IMR-90 (cell line): ENCODE measurements at regions not wholly inside any gene's neighbourhood (a gene's known extent, or its start where the extent isn't known, plus 50 kb on each side); places are given as distances from the start of the nearest gene placed in this dataset.

Experiments
- ATAC-seq: fragments of 200-7000 bp; cut with Tn5 transposase; 2 replicates; pipeline ENCODE4 v1.9.1; 2020; ENCODE audit warnings: low read depth, mild to moderate bottlenecking, moderate library complexity
- BruUV-seq: library from RNA; stranded (reverse); fragments of 400-500 nt; replicated peaks from 2 replicates; lab custom pipeline; 2021; lab: Mats Ljungman, UMichigan
- CTCF ChIA-PET: fragments of 300-600 bp; formaldehyde crosslinking; extraction: SDS; loops from one replicate; lab custom pipeline; 2021; ENCODE audit warnings: antibody characterized with exemption; lab: Yijun Ruan, JAX
- POLR2A ChIA-PET: fragments of 300-600 bp; sonication (Branson Sonifier 250); formaldehyde crosslinking; loops from one replicate; lab custom pipeline; 2022; ENCODE audit warnings: antibody characterized with exemption; ENCODE audit not compliant: unreplicated experiment; lab: Charles Lee
- DNase-seq: peaks from one replicate; pipeline ENCODE4 v3.0.0; 2013
- H2AFZ ChIP-seq: replicated peaks from 2 replicates; pipeline ENCODE3; 2013; ENCODE audit warnings: low read length, mild to moderate bottlenecking; ENCODE audit not compliant: poor library complexity
- H2AK5ac ChIP-seq: 2 replicates; pipeline ENCODE4 v1.6.1; 2013; ENCODE audit warnings: low read depth, low read length, inconsistent platforms
- H2AK9ac ChIP-seq: replicated peaks from 2 replicates; pipeline ENCODE3; 2013; ENCODE audit warnings: mild to moderate bottlenecking, low read depth, low read length, moderate library complexity; ENCODE audit not compliant: poor library complexity
- H2BK120ac ChIP-seq: 2 replicates; pipeline ENCODE4 v1.6.1; 2013; ENCODE audit warnings: low read depth, low read length, inconsistent platforms
- H2BK15ac ChIP-seq: 3 replicates; pipeline ENCODE4 v1.6.1; 2013; ENCODE audit warnings: low read depth, low read length, inconsistent platforms
- H2BK20ac ChIP-seq: 2 replicates; pipeline ENCODE4 v1.6.1; 2013; ENCODE audit warnings: low read depth, mild to moderate bottlenecking, inconsistent platforms, low read length, moderate library complexity
- H2BK5ac ChIP-seq: 2 replicates; pipeline ENCODE4 v1.6.1; 2013; ENCODE audit warnings: mild to moderate bottlenecking, low read depth, low read length, inconsistent platforms; ENCODE audit not compliant: poor library complexity, severe bottlenecking
- H3K14ac ChIP-seq: replicated peaks from 2 replicates; pipeline ENCODE4 v1.6.1; 2013; ENCODE audit warnings: low read depth, low read length, inconsistent platforms
- H3K18ac ChIP-seq: 2 replicates; pipeline ENCODE4 v1.6.1; 2013; ENCODE audit warnings: low read depth, low read length, control low read depth
- H3K23ac ChIP-seq: 2 replicates; pipeline ENCODE4 v1.6.1; 2013; ENCODE audit warnings: low read depth, low read length, inconsistent platforms
- H3K27ac ChIP-seq: 2 replicates; pipeline ENCODE4 v1.5.1; 2013; ENCODE audit warnings: mild to moderate bottlenecking, control low read depth, low read length; ENCODE audit not compliant: insufficient read depth
- H3K27me3 ChIP-seq: 2 replicates; pipeline ENCODE4 v1.6.1; 2013; ENCODE audit warnings: low read length; ENCODE audit not compliant: control insufficient read depth, insufficient read depth
- H3K36me3 ChIP-seq: 2 replicates; pipeline ENCODE4 v1.6.1; 2013; ENCODE audit warnings: low read length, mixed read lengths; ENCODE audit not compliant: control insufficient read depth, insufficient read depth
- H3K4ac ChIP-seq: 2 replicates; pipeline ENCODE4 v1.6.1; 2013; ENCODE audit warnings: low read depth, low read length, inconsistent platforms
- H3K4me1 ChIP-seq: 2 replicates; pipeline ENCODE4 v1.6.1; 2013; ENCODE audit warnings: low read length, mixed read lengths; ENCODE audit not compliant: control insufficient read depth, insufficient read depth
- H3K4me2 ChIP-seq: 2 replicates; pipeline ENCODE4 v1.6.1; 2013; ENCODE audit warnings: low read depth, mild to moderate bottlenecking, control low read depth, low read length, moderate library complexity
- H3K4me3 ChIP-seq: 2 replicates; pipeline ENCODE4 v1.5.1; 2013; ENCODE audit warnings: low read depth, mild to moderate bottlenecking, control low read depth, low read length, moderate library complexity; ENCODE audit not compliant: insufficient read depth
- H3K56ac ChIP-seq: 2 replicates; pipeline ENCODE4 v1.6.1; 2013; ENCODE audit warnings: low read length, inconsistent platforms; ENCODE audit not compliant: insufficient read depth; ENCODE audit errors: extremely low read depth
- H3K79me1 ChIP-seq, 2 experiments: 2 replicates each; pipeline ENCODE4 v1.6.1; 2013; ENCODE audit warnings: low read length in 2 of 2, inconsistent platforms in 1 of 2, low read depth in 1 of 2
- H3K9ac ChIP-seq: 2 replicates; pipeline ENCODE4 v1.6.1; 2013; ENCODE audit warnings: low read depth, low read length, control low read depth
- H3K9me1 ChIP-seq: 2 replicates; pipeline ENCODE4 v1.6.1; 2013; ENCODE audit warnings: low read length, inconsistent platforms; ENCODE audit not compliant: insufficient read depth
- H3K9me3 ChIP-seq: 2 replicates; pipeline ENCODE4 v1.6.1; 2013; ENCODE audit warnings: low read length; ENCODE audit not compliant: control insufficient read depth, insufficient read depth
- H4K20me1 ChIP-seq: 2 replicates; pipeline ENCODE4 v1.6.1; 2013; ENCODE audit warnings: low read length, inconsistent platforms; ENCODE audit not compliant: insufficient read depth
- H4K5ac ChIP-seq: 2 replicates; pipeline ENCODE4 v1.6.1; 2013; ENCODE audit warnings: mild to moderate bottlenecking, low read depth, low read length, control low read depth
- H4K8ac ChIP-seq, 2 experiments: 2 replicates each; pipeline ENCODE4 v1.6.1; 2013; ENCODE audit warnings: low read depth in 2 of 2, low read length in 2 of 2, control low read depth in 1 of 2, inconsistent platforms in 1 of 2
- H4K91ac ChIP-seq: 2 replicates; pipeline ENCODE4 v1.6.1; 2013; ENCODE audit warnings: low read depth, low read length, inconsistent platforms; ENCODE audit not compliant: insufficient read depth
- CHD1 ChIP-seq: IDR thresholded peaks from 2 replicates; pipeline ENCODE4 v1.6.1; 2012; ENCODE audit warnings: low read depth, low read length, improper control_type of control experiment
- WGBS, 2 experiments: methylation state at CpG; one replicate each; pipeline versions ENCODE4 v1.1.5 to v1.1.7; 2013; ENCODE audit warnings: missing lambda C conversion rate in 2 of 2; ENCODE audit not compliant: insufficient read length in 1 of 2; ENCODE audit errors: extremely low coverage in 2 of 2; 5-methylcytosine and 5-hydroxymethylcytosine counted together
- dilution Hi-C: fragments of 300-500 bp; cut with HindIII; formaldehyde crosslinking; loops from one replicate; pipeline ENCODE4 v1.14.3; 2018; ENCODE audit warnings: low sequenced_read_pairs; ENCODE audit not compliant: unreplicated experiment
- in situ Hi-C: fragments of 300-500 bp; cut with MboI; formaldehyde crosslinking; loops from 3 replicates; pipeline ENCODE4 v1.14.3; 2019; ENCODE audit warnings: low sequenced_read_pairs, inconsistent platforms, mixed read lengths
- intact Hi-C: fragments of 100-400 bp; cut with micrococcal nuclease; formaldehyde crosslinking; loops from 2 replicates; pipeline ENCODE4 v1.10.0; 2022

- DNase-seq (no peak), ATAC-seq (no peak)
- no peak overlapping the region for H3K23ac ChIP-seq
- no CpG with 5 or more reads among the region's 9 CpGs for WGBS, 2 experiments
- H3K27ac ChIP-seq = no peak overlapping the region
- peaks cover 76% of the 10 kb centered on the region for H3K27me3 ChIP-seq
- no peak overlapping the region for H2BK120ac ChIP-seq
- H2AK9ac ChIP-seq = no peak overlapping the region
- H3K9ac ChIP-seq = no peak overlapping the region
- peaks cover 2% of the 10 kb centered on the region; the same call in 1 of the 2 replicates for H3K9me3 ChIP-seq
- H3K4me1 ChIP-seq = peaks cover 8% of the 10 kb centered on the region; the same call in 1 of the 2 replicates
- no peaks in the 10 kb centered on the region for H3K36me3 ChIP-seq
- in situ Hi-C loops (no loop called here), dilution Hi-C loops (no loop called here), intact Hi-C loops (no loop called here)
- H4K91ac ChIP-seq = no peak overlapping the region
- H3K79me1 ChIP-seq = no peaks in the 10 kb centered on the region
- BruUV-seq = no TSS peak
- H3K18ac ChIP-seq = no peak overlapping the region
- H3K9me1 ChIP-seq = peaks cover 7% of the 10 kb centered on the region; the same call in 1 of the 2 replicates
- H2BK5ac ChIP-seq = no peak overlapping the region
- TF ChIP-seq CHD1 = no peak
- POLR2A ChIA-PET = no interaction called here
- no peak overlapping the region for H2AK5ac ChIP-seq
- no peak overlapping the region for H3K4me2 ChIP-seq
- H2AFZ ChIP-seq = no peak overlapping the region
- H4K8ac ChIP-seq = no peak overlapping the region
- no peak overlapping the region for H2BK15ac ChIP-seq
- no peak overlapping the region for H3K4ac ChIP-seq
- CTCF ChIA-PET = no interaction called here
- H4K5ac ChIP-seq = no peak overlapping the region
- H3K14ac ChIP-seq = no peak overlapping the region
- no peak overlapping the region for H3K4me3 ChIP-seq
- no peak overlapping the region for H3K56ac ChIP-seq
- no peak overlapping the region for H2BK20ac ChIP-seq
- H4K20me1 ChIP-seq = peaks cover 13% of the 10 kb centered on the region
Measured at GRCh38 chr2:242030226-242030575, 160.7 kb downstream of the RTP5 start.
